Transverse colon (tissue), 4 donors: ENCODE measurements at regions not wholly inside any gene's neighbourhood (a gene's known extent, or its start where the extent isn't known, plus 50 kb on each side); places are given as distances from the start of the nearest gene placed in this dataset.
"Not testable (repeated sequence)": the region's sequence is repeated elsewhere in the genome, so short reads cannot be mapped to it uniquely, and the experiment has no call there.

Experiments
- DNase-seq: peaks from one replicate; pipeline ENCODE4 v3.0.0-alpha.2; 2019
- H3K27ac ChIP-seq, 4 donors: fragments of 200-600 bp; sonication (generic); 2 replicates each; pipeline ENCODE4 v1.5.1; 2016 to 2018; ENCODE audit warnings: inconsistent platforms in 4 of 4
- H3K27me3 ChIP-seq: fragments of 200-600 bp; sonication (generic); 2 replicates; pipeline ENCODE4 v1.5.1; 2017; ENCODE audit warnings: inconsistent platforms
- H3K36me3 ChIP-seq, 4 donors: fragments of 200-600 bp; sonication (generic); 2 replicates each; pipeline ENCODE4 v1.5.1; 2017 to 2019; ENCODE audit warnings: inconsistent platforms in 4 of 4
- H3K4me1 ChIP-seq, 4 donors: fragments of 200-600 bp; sonication (generic); 2 replicates each; pipeline ENCODE4 v1.5.1; 2017 to 2020; ENCODE audit warnings: inconsistent platforms in 4 of 4
- H3K4me3 ChIP-seq, 4 donors: fragments of 200-600 bp; sonication (generic); 1 replicate in 1 of 4; 2 replicates in 3 of 4; pipeline versions ENCODE4 v1.5.1 to v1.6.1; 2017 to 2019; ENCODE audit warnings: inconsistent platforms in 4 of 4
- H3K9me3 ChIP-seq, 2 donors: fragments of 200-600 bp; sonication (generic); 2 replicates each; pipeline ENCODE4 v1.5.1; 2017 to 2019; ENCODE audit warnings: inconsistent platforms in 2 of 2
- CTCF ChIP-seq, 5 experiments: fragments of 200-600 bp in 3 of 5; fragments of 450-650 bp in 2 of 5; sonication (generic) in 3 of 5; IDR thresholded peaks; 1 replicate in 2 of 5; 2 replicates in 3 of 5; pipeline ENCODE4 v1.5.1; 2016 to 2017; ENCODE audit warnings: antibody characterized with exemption in 5 of 5, inconsistent platforms in 3 of 5, mild to moderate bottlenecking in 2 of 5, moderate library complexity in 1 of 5
- EP300 ChIP-seq: sonication (generic); formaldehyde crosslinking; IDR thresholded peaks from one replicate; pipeline ENCODE4 v1.6.1; 2017; ENCODE audit warnings: antibody characterized with exemption, low read depth
- POLR2A ChIP-seq: fragments of 450-650 bp; IDR thresholded peaks from one replicate; pipeline ENCODE4 v1.6.1; 2016; ENCODE audit warnings: antibody characterized with exemption, mild to moderate bottlenecking, moderate library complexity
- POLR2AphosphoS5 ChIP-seq, 3 donors: sonication (generic); formaldehyde crosslinking; IDR thresholded peaks; one replicate each; pipeline ENCODE4 v1.6.1; 2016; ENCODE audit warnings: antibody characterized with exemption in 3 of 3
- WGBS, 2 donors: methylation state at CpG; one replicate each; pipeline ENCODE4 v1.1.5; 2018; ENCODE audit warnings: low coverage in 1 of 2; 5-methylcytosine and 5-hydroxymethylcytosine counted together
- in situ Hi-C, 4 donors: fragments of 200-750 bp; cut with MboI; loops; one replicate each; pipeline versions ENCODE4 v1.15.0 to v1.15.1; 2017; ENCODE audit warnings: low sequenced_read_pairs in 3 of 4, low pct_ligation_motif_present in 1 of 4, low pct_unique_long_range_greater_than_20kb in 1 of 4
- intact Hi-C: fragments of 100-400 bp; cut with DNase I; formaldehyde crosslinking; loops from one replicate; pipeline ENCODE4 v1.15.1; 2023; ENCODE audit warnings: low total_unique reads

GRCh38 chr2:106323337-106324013 lies 129.4 kb upstream of the UXS1 start:
- H3K27ac ChIP-seq: no peak overlapping the region
- in situ Hi-C loops: no loop called here
- TF ChIP-seq POLR2AphosphoS5 (IDR thresholded peaks at IDR 0.05): no peak
- TF ChIP-seq POLR2A: no peak
- no peak for TF ChIP-seq CTCF (IDR thresholded peaks at IDR 0.05)
- no peak for TF ChIP-seq EP300

GRCh38 chr2:106322281-106322680 lies 128.2 kb upstream of the UXS1 start:
- 45 to 66% methylated on average over 4 to 5 of the region's 5 CpGs for WGBS, 2 donors
- Histone ChIP-seq H3K4me3 (no peak overlapping the region), H3K36me3 (no peaks in the 10 kb centered on the region), H3K27ac (no peak overlapping the region), H3K4me1 (no peaks in the 10 kb centered on the region), H3K9me3 (no peaks in the 10 kb centered on the region), H3K27me3 (no peaks in the 10 kb centered on the region)
- DNase-seq: no peak
- TF ChIP-seq EP300 (no peak), POLR2A (no peak), CTCF (IDR thresholded peaks at IDR 0.05) (no peak), POLR2AphosphoS5 (IDR thresholded peaks at IDR 0.05) (no peak)
- intact Hi-C loops (no loop called here), in situ Hi-C loops (no loop called here)

More at GRCh38 chr2:106323337-106324013, 129.4 kb upstream of the UXS1 start:
- no peaks in the 10 kb centered on the region for H3K4me1 ChIP-seq
- 73 to 85% methylated on average over 3 to 10 of the region's 10 CpGs for WGBS, 2 donors
- intact Hi-C loops: no loop called here
- H3K4me3 ChIP-seq: no peak overlapping the region
- H3K27me3 ChIP-seq: no peaks in the 10 kb centered on the region
- no peaks in the 10 kb centered on the region for H3K36me3 ChIP-seq
- no peaks in the 10 kb centered on the region for H3K9me3 ChIP-seq
- no peak for DNase-seq

GRCh38 chr2:106320439-106320838 lies 126.3 kb upstream of the UXS1 start:
- H3K9me3 ChIP-seq: not testable (repeated sequence)
- 93 to 100% methylated on average over 1 to 2 of the region's 2 CpGs for WGBS, 2 donors

GRCh38 chr2:106316915-106317314 lies 122.8 kb upstream of the UXS1 start:
- WGBS, 2 donors: 72 to 92% methylated on average over 2 of the region's 2 CpGs
- no peaks in the 10 kb centered on the region for H3K27me3 ChIP-seq
- TF ChIP-seq EP300 (no peak), POLR2AphosphoS5 (IDR thresholded peaks at IDR 0.05) (no peak)
- no peaks in the 10 kb centered on the region for H3K9me3 ChIP-seq
- in situ Hi-C loops (no loop called here), intact Hi-C loops (no loop called here)
- H3K4me1 ChIP-seq: no peaks in the 10 kb centered on the region
- no peak overlapping the region for H3K27ac ChIP-seq
- DNase-seq: no peak
- H3K4me3 ChIP-seq: no peak overlapping the region
- no peaks in the 10 kb centered on the region for H3K36me3 ChIP-seq

More at GRCh38 chr2:106320439-106320838, 126.3 kb upstream of the UXS1 start:
- H3K27me3 ChIP-seq, H3K27ac ChIP-seq, H3K36me3 ChIP-seq, in situ Hi-C loops, DNase-seq, H3K4me1 ChIP-seq, intact Hi-C loops, H3K4me3 ChIP-seq: not testable (repeated sequence)

GRCh38 chr2:106314444-106314843 lies 120.3 kb upstream of the UXS1 start:
- no peak overlapping the region for H3K27ac ChIP-seq
- H3K9me3 ChIP-seq: no peaks in the 10 kb centered on the region
- H3K4me1 ChIP-seq: no peaks in the 10 kb centered on the region
- H3K27me3 ChIP-seq: no peaks in the 10 kb centered on the region
- 68 to 89% methylated on average over 3 of the region's 3 CpGs for WGBS, 2 donors
- in situ Hi-C loops (no loop called here), intact Hi-C loops (no loop called here)
- TF ChIP-seq CTCF (IDR thresholded peaks at IDR 0.05) (no peak), EP300 (no peak), POLR2AphosphoS5 (IDR thresholded peaks at IDR 0.05) (no peak), POLR2A (no peak)
- no peak overlapping the region for H3K4me3 ChIP-seq
- DNase-seq: no peak
- no peaks in the 10 kb centered on the region for H3K36me3 ChIP-seq
